IPS-18c (cell line): ENCODE measurements at regions not wholly inside any gene's neighbourhood (a gene's known extent, or its start where the extent isn't known, plus 50 kb on each side); places are given as distances from the start of the nearest gene placed in this dataset.
"Not testable (repeated sequence)": the region's sequence is repeated elsewhere in the genome, so short reads cannot be mapped to it uniquely, and the experiment has no call there.

ENCODE experiments used
- H3K4me3 ChIP-seq: 2 replicates; pipeline ENCODE4 v1.7.0; 2013; ENCODE audit warnings: low read depth, mild to moderate bottlenecking, low read length, moderate library complexity; ENCODE audit not compliant: insufficient read depth
- H3K9me3 ChIP-seq: one replicate; pipeline ENCODE4 v1.6.1; 2013; ENCODE audit warnings: mild to moderate bottlenecking, low read length, moderate library complexity; ENCODE audit not compliant: control insufficient read depth, insufficient read depth

- Histone ChIP-seq H3K9me3 (no peaks in the 10 kb centered on the region), H3K4me3 (no peak overlapping the region)
Observed at GRCh38 chr2:195333869-195334268, 323.2 kb upstream of the SLC39A10 start.

- H3K9me3 ChIP-seq: no peaks in the 10 kb centered on the region
- no peak overlapping the region for H3K4me3 ChIP-seq
Observed at GRCh38 chr2:195331966-195332365, 325.1 kb upstream of the SLC39A10 start.

- H3K9me3 ChIP-seq: no peaks in the 10 kb centered on the region
- H3K4me3 ChIP-seq: no peak overlapping the region
Observed at GRCh38 chr2:195331129-195331528, 325.9 kb upstream of the SLC39A10 start.

- Histone ChIP-seq H3K4me3 (no peak overlapping the region), H3K9me3 (no peaks in the 10 kb centered on the region)
Observed at GRCh38 chr2:195330513-195330956, 326.5 kb upstream of the SLC39A10 start.

GRCh38 chr2:195329784-195330183 lies 327.2 kb upstream of the SLC39A10 start:
- H3K4me3 ChIP-seq: not testable (repeated sequence)

GRCh38 chr2:195326537-195326936 lies 330.5 kb upstream of the SLC39A10 start:
- no peaks in the 10 kb centered on the region for H3K9me3 ChIP-seq

More at GRCh38 chr2:195329784-195330183, 327.2 kb upstream of the SLC39A10 start:
- H3K9me3 ChIP-seq: not testable (repeated sequence)

GRCh38 chr2:195322324-195322723 lies 334.7 kb upstream of the SLC39A10 start:
- no peaks in the 10 kb centered on the region for H3K9me3 ChIP-seq
- no peak overlapping the region for H3K4me3 ChIP-seq

More at GRCh38 chr2:195326537-195326936, 330.5 kb upstream of the SLC39A10 start:
- H3K4me3 ChIP-seq: no peak overlapping the region

GRCh38 chr2:195320413-195320973 lies 336.5 kb upstream of the SLC39A10 start:
- no peaks in the 10 kb centered on the region for H3K9me3 ChIP-seq

GRCh38 chr2:195319548-195320412 lies 337.2 kb upstream of the SLC39A10 start:
- no peaks in the 10 kb centered on the region for H3K9me3 ChIP-seq

More at GRCh38 chr2:195320413-195320973, 336.5 kb upstream of the SLC39A10 start:
- H3K4me3 ChIP-seq: no peak overlapping the region

GRCh38 chr2:195319112-195319460 lies 337.9 kb upstream of the SLC39A10 start:
- no peaks in the 10 kb centered on the region for H3K9me3 ChIP-seq

More at GRCh38 chr2:195319548-195320412, 337.2 kb upstream of the SLC39A10 start:
- H3K4me3 ChIP-seq: no peak overlapping the region

GRCh38 chr2:195318440-195319111 lies 338.4 kb upstream of the SLC39A10 start:
- H3K9me3 ChIP-seq: no peaks in the 10 kb centered on the region

More at GRCh38 chr2:195319112-195319460, 337.9 kb upstream of the SLC39A10 start:
- H3K4me3 ChIP-seq: no peak overlapping the region

GRCh38 chr2:195317550-195317949 lies 339.5 kb upstream of the SLC39A10 start:
- no peaks in the 10 kb centered on the region for H3K9me3 ChIP-seq
- H3K4me3 ChIP-seq: no peak overlapping the region

More at GRCh38 chr2:195318440-195319111, 338.4 kb upstream of the SLC39A10 start:
- H3K4me3 ChIP-seq: no peak overlapping the region

GRCh38 chr2:195316486-195316885 lies 340.5 kb upstream of the SLC39A10 start:
- Histone ChIP-seq H3K4me3 (no peak overlapping the region), H3K9me3 (no peaks in the 10 kb centered on the region)

- Histone ChIP-seq H3K9me3 (no peaks in the 10 kb centered on the region), H3K4me3 (no peak overlapping the region)
Observed at GRCh38 chr2:195313962-195314361, 343.1 kb upstream of the SLC39A10 start.

GRCh38 chr2:195312662-195313061 lies 344.4 kb upstream of the SLC39A10 start:
- H3K9me3 ChIP-seq: no peaks in the 10 kb centered on the region
- H3K4me3 ChIP-seq: no peak overlapping the region

GRCh38 chr2:195308163-195308562 lies 348.9 kb upstream of the SLC39A10 start:
- Histone ChIP-seq H3K9me3 (no peaks in the 10 kb centered on the region), H3K4me3 (no peak overlapping the region)

- Histone ChIP-seq H3K9me3 (no peaks in the 10 kb centered on the region), H3K4me3 (no peak overlapping the region)
Observed at GRCh38 chr2:195307751-195308150, 349.3 kb upstream of the SLC39A10 start.

- Histone ChIP-seq H3K4me3 (no peak overlapping the region), H3K9me3 (no peaks in the 10 kb centered on the region)
Observed at GRCh38 chr2:195304310-195304709, 352.7 kb upstream of the SLC39A10 start.
